HG03159 (cell line): ENCODE measurements at regions not wholly inside any gene's neighbourhood (a gene's known extent, or its start where the extent isn't known, plus 50 kb on each side); places are given as distances from the start of the nearest gene placed in this dataset.
"Not testable (repeated sequence)": the region's sequence is repeated elsewhere in the genome, so short reads cannot be mapped to it uniquely, and the experiment has no call there.

Source experiments
- ATAC-seq: cut with Tn5 transposase; IDR thresholded peaks from one replicate; pipeline ENCODE4 v1.9.1; 2021; ENCODE audit warnings: mild to moderate bottlenecking, moderate library complexity; ENCODE audit not compliant: unreplicated experiment

GRCh38 chr15:77897896-77898406, 179.6 kb downstream of the TBC1D2B start:
- no peak for ATAC-seq

- ATAC-seq, result not testable (repeated sequence)
Measured at GRCh38 chr15:77897113-77897895, 180.2 kb downstream of the TBC1D2B start.

GRCh38 chr15:77896147-77897112, 181.1 kb downstream of the TBC1D2B start:
- not testable (repeated sequence) for ATAC-seq

GRCh38 chr15:77895742-77896141, 181.8 kb downstream of the TBC1D2B start:
- ATAC-seq, result no peak

GRCh38 chr15:77895145-77895544, 182.4 kb downstream of the TBC1D2B start:
- ATAC-seq, result not testable (repeated sequence)

GRCh38 chr15:77893671-77894640, 183.6 kb downstream of the TBC1D2B start:
- ATAC-seq, result not testable (repeated sequence)

- not testable (repeated sequence) for ATAC-seq
Measured at GRCh38 chr15:77893246-77893645, 184.3 kb downstream of the TBC1D2B start.

GRCh38 chr15:77892335-77892734, 185.2 kb downstream of the TBC1D2B start:
- ATAC-seq, result no peak

- not testable (repeated sequence) for ATAC-seq
Measured at GRCh38 chr15:77891862-77892261, 185.6 kb downstream of the TBC1D2B start.

- ATAC-seq, result not testable (repeated sequence)
Measured at GRCh38 chr15:77890911-77891801, 186.4 kb downstream of the TBC1D2B start.

GRCh38 chr15:77889828-77890725, 187.4 kb downstream of the TBC1D2B start:
- ATAC-seq, result not testable (repeated sequence)

GRCh38 chr15:77889009-77889806, 188.3 kb downstream of the TBC1D2B start:
- no peak for ATAC-seq

- not testable (repeated sequence) for ATAC-seq
Measured at GRCh38 chr15:77887563-77888429, 189.7 kb downstream of the TBC1D2B start.

- no peak for ATAC-seq
Measured at GRCh38 chr15:77886805-77887448, 190.6 kb downstream of the TBC1D2B start.

- ATAC-seq, result not testable (repeated sequence)
Measured at GRCh38 chr15:77885877-77886500, 191.5 kb downstream of the TBC1D2B start.
